Heart right ventricle (tissue), 16 donors: ENCODE measurements at regions not wholly inside any gene's neighbourhood (a gene's known extent, or its start where the extent isn't known, plus 50 kb on each side); places are given as distances from the start of the nearest gene placed in this dataset.

ENCODE experiments used
- ATAC-seq, 8 donors: fragments of 200-7000 bp; cut with Tn5 transposase; one replicate each; pipeline ENCODE4 v1.9.1; 2020; ENCODE audit warnings: mild to moderate bottlenecking in 8 of 8, moderate library complexity in 8 of 8, moderate number of reproducible peaks in 1 of 8
- DNase-seq, 2 donors: peaks; one replicate each; pipeline ENCODE4 v3.0.0-alpha.2; 2020
- H3K27ac ChIP-seq, 10 donors: fragments of 200-600 bp; sonication (generic) in 2 of 10; one replicate each; pipeline versions ENCODE4 v1.5.0 to v1.8.0; 2020 to 2022; ENCODE audit warnings: mild to moderate bottlenecking in 3 of 10
- H3K27me3 ChIP-seq, 7 donors: fragments of 200-600 bp; one replicate each; pipeline ENCODE4 v1.8.0; 2021 to 2022; ENCODE audit warnings: mild to moderate bottlenecking in 2 of 7
- H3K36me3 ChIP-seq, 9 donors: fragments of 200-600 bp; sonication (generic) in 1 of 9; one replicate each; pipeline versions ENCODE4 v1.5.0 to v1.8.0; 2020 to 2022; ENCODE audit warnings: mild to moderate bottlenecking in 2 of 9
- H3K4me1 ChIP-seq, 9 donors: fragments of 200-600 bp; sonication (generic) in 1 of 9; one replicate each; pipeline versions ENCODE4 v1.5.0 to v1.8.0; 2020 to 2022; ENCODE audit warnings: mild to moderate bottlenecking in 4 of 9
- H3K4me3 ChIP-seq, 10 donors: fragments of 200-600 bp; sonication (generic) in 2 of 10; one replicate each; pipeline versions ENCODE4 v1.5.0 to v1.8.0; 2020 to 2022; ENCODE audit warnings: mild to moderate bottlenecking in 7 of 10, moderate library complexity in 2 of 10
- H3K9me3 ChIP-seq, 11 donors: fragments of 200-600 bp in 10 of 11; sonication (generic) in 2 of 11; one replicate each; pipeline versions ENCODE4 v1.5.0 to v1.8.0; 2013 to 2022; ENCODE audit warnings: mild to moderate bottlenecking in 2 of 11, control low read depth in 1 of 11, moderate library complexity in 1 of 11
- WGBS, 2 donors: extraction: QIAGEN DNeasy Blood & Tissue Kit; methylation state at CpG; one replicate each; pipeline ENCODE4 v1.1.7; 2013; ENCODE audit warnings: inconsistent platforms in 1 of 2; 5-methylcytosine and 5-hydroxymethylcytosine counted together
- intact Hi-C, 10 donors: fragments of 100-400 bp; cut with DNase I; formaldehyde crosslinking; loops; one replicate each; pipeline versions ENCODE4 v1.11.1 to v1.14.2; 2022
- TF ChIP-seq, protein P1 (sequence below), 9 donors: fragments of 200-600 bp; sonication (generic) in 2 of 9; IDR thresholded peaks; one replicate each; pipeline versions ENCODE4 v1.5.0 to v1.8.0; 2021 to 2022; ENCODE audit warnings: antibody characterized with exemption in 9 of 9, mild to moderate bottlenecking in 5 of 9, moderate library complexity in 1 of 9
- donor health status: Arrhythmogenic right ventricular cardiomyopathy.
- donor health status: ischemic (EF 13 %, LVEDD 7.1; RV severe dilation, severe dysfunction).
- donor health status: healthy with polysubstance abuse.
- donor health status: DM: no; HTN: yes; CAD: no.
- donor health status: DM: no; HTN: no; CAD: no.
- donor health status: ischemic (EF 25% LVEDD 6.9; RV normal size, moderate dysfunction).
- donor health status: ischemic (EF 25% LVEDD 5.7; RV mildly dilated, moderate dysfunction).
- donor health status: healthy.
- donor health status: DM: yes; HTN: yes; CAD: no.
- donor health status: Ischemic cardiomyopathy.
- donor health status: ischemic (EF 35%, LVEDD 5.7; RV mildly dilated, moderate dysfunction).
- donor health status: nonischemic (EF 11% LVEDD 7.7; RV severe dilation, severe dysfunction).
- donor health status: DM: yes; HTN: yes; CAD: no.
- donor health status: PGD.
- donor health status: ischemic (EF 29% LVEDD 5.4; RV normal size, mild dysfunction).
- donor health status: nonischemic (EF 23%, LVEDD 6.1; RV moderate dilation, normal function).

DNA sequence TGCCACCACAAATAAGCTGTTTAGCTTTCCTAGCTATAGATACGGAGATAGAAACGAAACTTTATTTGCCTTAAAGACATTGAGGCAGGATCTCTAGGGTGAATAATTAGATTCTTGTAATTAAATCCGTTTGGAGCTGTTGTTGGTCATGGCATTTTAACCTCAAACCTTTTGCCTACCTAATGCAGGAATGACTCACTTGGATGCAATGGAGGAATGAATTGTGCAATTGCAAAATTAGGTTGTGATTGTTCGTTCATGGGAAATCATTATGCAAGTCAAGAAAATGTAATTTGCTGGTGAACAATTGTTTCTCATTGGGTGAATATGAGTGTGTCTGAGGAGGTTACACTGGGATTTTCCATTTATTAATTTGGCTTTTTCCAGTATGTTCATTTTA, 703.5 kb downstream of the GATA3 start:
- intact Hi-C loops = no loop called here
- no peak overlapping the region for H3K4me3 ChIP-seq
- no peak for ATAC-seq
- WGBS, 2 donors = 47 to 50% methylated on average over 4 of the region's 4 CpGs
- H3K9me3 ChIP-seq = peaks cover 0 to 16% (median 0%) of the 10 kb centered on the region in 11 donors
- TF ChIP-seq, protein P1, sequence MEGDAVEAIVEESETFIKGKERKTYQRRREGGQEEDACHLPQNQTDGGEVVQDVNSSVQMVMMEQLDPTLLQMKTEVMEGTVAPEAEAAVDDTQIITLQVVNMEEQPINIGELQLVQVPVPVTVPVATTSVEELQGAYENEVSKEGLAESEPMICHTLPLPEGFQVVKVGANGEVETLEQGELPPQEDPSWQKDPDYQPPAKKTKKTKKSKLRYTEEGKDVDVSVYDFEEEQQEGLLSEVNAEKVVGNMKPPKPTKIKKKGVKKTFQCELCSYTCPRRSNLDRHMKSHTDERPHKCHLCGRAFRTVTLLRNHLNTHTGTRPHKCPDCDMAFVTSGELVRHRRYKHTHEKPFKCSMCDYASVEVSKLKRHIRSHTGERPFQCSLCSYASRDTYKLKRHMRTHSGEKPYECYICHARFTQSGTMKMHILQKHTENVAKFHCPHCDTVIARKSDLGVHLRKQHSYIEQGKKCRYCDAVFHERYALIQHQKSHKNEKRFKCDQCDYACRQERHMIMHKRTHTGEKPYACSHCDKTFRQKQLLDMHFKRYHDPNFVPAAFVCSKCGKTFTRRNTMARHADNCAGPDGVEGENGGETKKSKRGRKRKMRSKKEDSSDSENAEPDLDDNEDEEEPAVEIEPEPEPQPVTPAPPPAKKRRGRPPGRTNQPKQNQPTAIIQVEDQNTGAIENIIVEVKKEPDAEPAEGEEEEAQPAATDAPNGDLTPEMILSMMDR (IDR thresholded peaks at IDR 0.05) = no peak
- no peak overlapping the region for H3K27ac ChIP-seq
- no peaks in the 10 kb centered on the region for H3K27me3 ChIP-seq
- no peaks in the 10 kb centered on the region for H3K4me1 ChIP-seq
- no peak for DNase-seq
- H3K36me3 ChIP-seq = no peaks in the 10 kb centered on the region

DNA sequence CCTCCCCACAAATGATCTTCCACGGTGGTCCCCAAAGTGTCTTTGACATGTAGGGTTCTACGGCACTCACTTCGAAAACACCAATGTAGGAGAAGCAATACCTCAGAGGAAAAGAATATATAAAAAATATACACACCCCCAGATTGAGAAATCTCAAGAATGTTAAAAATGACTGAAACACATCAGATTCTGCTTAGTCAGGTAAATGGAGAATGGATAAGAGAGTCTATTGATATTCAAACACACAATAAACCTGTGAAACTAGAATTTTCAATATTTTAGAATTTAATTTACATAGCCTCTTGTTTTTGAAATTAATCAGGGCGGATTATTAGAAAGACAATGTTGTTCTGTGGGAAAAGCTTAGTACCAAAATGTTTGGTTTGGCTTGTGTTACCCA, 712.4 kb downstream of the GATA3 start:
- H3K27ac ChIP-seq = no peak overlapping the region
- no peak for DNase-seq
- TF ChIP-seq, protein P1 (IDR thresholded peaks at IDR 0.05) = no peak
- no peak for ATAC-seq
- no peaks in the 10 kb centered on the region for H3K27me3 ChIP-seq
- no peaks in the 10 kb centered on the region for H3K4me1 ChIP-seq
- no peaks in the 10 kb centered on the region for H3K9me3 ChIP-seq
- no peak overlapping the region for H3K4me3 ChIP-seq
- 91 to 94% methylated on average over 4 of the region's 4 CpGs for WGBS, 2 donors
- no peaks in the 10 kb centered on the region for H3K36me3 ChIP-seq
- intact Hi-C loops = no loop called here

DNA sequence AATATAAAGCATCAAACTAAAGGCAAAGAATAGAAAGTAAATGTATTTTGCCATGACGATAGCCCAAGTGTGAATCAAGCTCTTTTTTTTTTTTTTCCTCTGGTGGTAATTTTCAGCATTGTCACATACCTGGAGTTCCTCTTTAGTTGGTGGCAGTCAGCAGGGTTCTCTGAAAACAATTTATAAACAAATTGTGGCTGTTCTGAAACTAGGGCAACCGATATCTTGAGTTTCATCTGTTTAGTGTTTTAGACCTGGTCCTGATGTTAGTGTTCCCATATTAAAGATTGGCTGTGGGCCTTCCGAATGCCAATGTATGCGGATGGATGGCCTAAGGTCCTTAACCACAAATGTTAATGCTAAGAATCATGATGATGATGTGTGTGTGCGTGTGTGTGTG, 713.1 kb downstream of the GATA3 start:
- intact Hi-C loops = no loop called here
- ATAC-seq = no peak
- no peaks in the 10 kb centered on the region for H3K4me1 ChIP-seq
- H3K9me3 ChIP-seq = no peaks in the 10 kb centered on the region
- no peaks in the 10 kb centered on the region for H3K27me3 ChIP-seq
- TF ChIP-seq, protein P1 (IDR thresholded peaks at IDR 0.05) = no peak
- no peaks in the 10 kb centered on the region for H3K36me3 ChIP-seq
- H3K27ac ChIP-seq = no peak overlapping the region
- no peak for DNase-seq
- WGBS, 2 donors = 74 to 75% methylated on average over 5 of the region's 5 CpGs
- no peak overlapping the region for H3K4me3 ChIP-seq

DNA sequence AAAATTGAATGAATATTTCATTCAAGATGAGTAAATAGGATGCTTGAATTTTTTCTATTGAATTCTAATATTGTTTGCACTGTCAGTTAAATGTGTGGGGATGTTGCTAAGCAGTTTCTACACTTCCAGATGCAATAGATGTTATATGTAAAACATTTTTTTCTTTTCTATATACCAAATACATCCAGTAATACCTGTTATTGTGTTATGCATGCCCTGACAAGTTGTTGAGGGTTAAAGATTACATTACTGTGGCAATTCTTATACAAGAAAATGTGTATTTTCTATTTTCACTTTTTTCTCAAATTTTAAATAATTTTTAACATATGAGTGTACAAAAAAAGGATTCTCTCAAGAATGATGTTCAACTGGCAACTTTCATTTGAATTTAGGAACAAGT, 713.9 kb downstream of the GATA3 start:
- Histone ChIP-seq H3K9me3 (no peaks in the 10 kb centered on the region), H3K4me1 (no peaks in the 10 kb centered on the region), H3K36me3 (no peaks in the 10 kb centered on the region), H3K27ac (no peak overlapping the region), H3K27me3 (no peaks in the 10 kb centered on the region), H3K4me3 (no peak overlapping the region)
- TF ChIP-seq, protein P1 (IDR thresholded peaks at IDR 0.05) = no peak
- ATAC-seq (no peak), DNase-seq (no peak)
- intact Hi-C loops = no loop called here

DNA sequence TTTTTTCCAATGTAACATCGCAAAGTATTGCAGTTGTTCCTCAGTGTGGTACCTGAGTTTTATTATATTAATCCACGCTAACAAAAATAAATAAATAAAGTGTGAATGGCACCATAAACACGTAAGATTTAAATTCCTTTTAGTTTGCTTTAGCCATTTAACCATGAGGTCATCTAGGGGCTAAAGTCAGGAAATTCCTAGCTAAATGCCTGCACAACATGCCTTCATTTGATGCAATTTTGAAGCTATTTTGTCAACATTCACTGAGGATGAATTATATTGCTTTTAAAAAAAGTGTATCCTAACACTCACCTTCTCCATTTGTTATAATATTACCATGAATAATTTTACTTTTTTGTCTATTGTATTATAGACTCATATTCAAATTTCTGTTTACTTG, 714.4 kb downstream of the GATA3 start:
- H3K27me3 ChIP-seq = no peaks in the 10 kb centered on the region
- TF ChIP-seq, protein P1 (IDR thresholded peaks at IDR 0.05) = no peak
- no peaks in the 10 kb centered on the region for H3K36me3 ChIP-seq
- H3K9me3 ChIP-seq = no peaks in the 10 kb centered on the region
- ATAC-seq (no peak), DNase-seq (no peak)
- WGBS, 2 donors = 64 to 74% methylated on average over 3 of the region's 3 CpGs
- intact Hi-C loops = no loop called here
- no peak overlapping the region for H3K4me3 ChIP-seq
- H3K27ac ChIP-seq = no peak overlapping the region
- no peaks in the 10 kb centered on the region for H3K4me1 ChIP-seq
